Bronchial epithelial cell (primary cell): ENCODE measurements at regions not wholly inside any gene's neighbourhood (a gene's known extent, or its start where the extent isn't known, plus 50 kb on each side); places are given as distances from the start of the nearest gene placed in this dataset.

Experiments used
- DNase-seq: peaks from one replicate; pipeline ENCODE4 v3.0.0-alpha.2; 2010; ENCODE audit warnings: low read depth
- FAIRE-seq: peaks from 2 replicates; lab custom pipeline; 2011; peaks lifted over from hg19 to GRCh38; lab: Jason Lieb, UNC
- H3K27me3 ChIP-seq: 2 replicates; pipeline ENCODE4 v1.5.1; 2011; ENCODE audit warnings: low read length; ENCODE audit not compliant: control insufficient read depth, insufficient read depth
- H3K36me3 ChIP-seq: 2 replicates; pipeline ENCODE4 v1.5.1; 2011; ENCODE audit warnings: low read length; ENCODE audit not compliant: control insufficient read depth, insufficient read depth
- H3K4me3 ChIP-seq: 2 replicates; pipeline ENCODE4 v1.5.1; 2011; ENCODE audit warnings: mild to moderate bottlenecking, low read depth, low read length, control low read depth
- TF ChIP-seq, protein P1 (sequence below): IDR thresholded peaks from 2 replicates; pipeline ENCODE4 v1.5.1; 2011; ENCODE audit warnings: mild to moderate bottlenecking, moderate library complexity, low read length, control low read depth, inconsistent platforms; ENCODE audit not compliant: insufficient read depth, severe bottlenecking

DNA sequence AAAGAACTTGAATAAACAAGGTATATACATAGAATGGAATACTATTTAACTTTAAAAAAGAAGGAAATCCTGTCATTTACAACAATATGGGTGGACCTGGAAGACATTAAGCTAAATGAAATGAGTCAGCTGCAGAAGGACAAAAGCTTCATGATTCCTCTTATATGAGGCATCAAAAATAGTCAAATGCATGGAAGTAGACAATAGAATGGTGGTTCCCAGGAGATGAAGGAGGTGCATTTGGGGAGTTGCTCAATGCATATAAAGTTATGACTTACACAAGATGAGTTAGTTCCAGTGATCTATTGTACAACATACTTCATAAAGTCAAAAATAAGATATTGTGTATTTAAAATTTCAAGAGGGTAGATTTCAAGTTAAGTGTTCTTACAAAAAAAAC, 426.1 kb upstream of the UBE2E3 start:
- H3K27me3 ChIP-seq = no peaks in the 10 kb centered on the region
- peak; percentile 54 for DNase-seq
- no peak overlapping the region for H3K4me3 ChIP-seq
- TF ChIP-seq, protein P1, sequence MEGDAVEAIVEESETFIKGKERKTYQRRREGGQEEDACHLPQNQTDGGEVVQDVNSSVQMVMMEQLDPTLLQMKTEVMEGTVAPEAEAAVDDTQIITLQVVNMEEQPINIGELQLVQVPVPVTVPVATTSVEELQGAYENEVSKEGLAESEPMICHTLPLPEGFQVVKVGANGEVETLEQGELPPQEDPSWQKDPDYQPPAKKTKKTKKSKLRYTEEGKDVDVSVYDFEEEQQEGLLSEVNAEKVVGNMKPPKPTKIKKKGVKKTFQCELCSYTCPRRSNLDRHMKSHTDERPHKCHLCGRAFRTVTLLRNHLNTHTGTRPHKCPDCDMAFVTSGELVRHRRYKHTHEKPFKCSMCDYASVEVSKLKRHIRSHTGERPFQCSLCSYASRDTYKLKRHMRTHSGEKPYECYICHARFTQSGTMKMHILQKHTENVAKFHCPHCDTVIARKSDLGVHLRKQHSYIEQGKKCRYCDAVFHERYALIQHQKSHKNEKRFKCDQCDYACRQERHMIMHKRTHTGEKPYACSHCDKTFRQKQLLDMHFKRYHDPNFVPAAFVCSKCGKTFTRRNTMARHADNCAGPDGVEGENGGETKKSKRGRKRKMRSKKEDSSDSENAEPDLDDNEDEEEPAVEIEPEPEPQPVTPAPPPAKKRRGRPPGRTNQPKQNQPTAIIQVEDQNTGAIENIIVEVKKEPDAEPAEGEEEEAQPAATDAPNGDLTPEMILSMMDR = no peak
- FAIRE-seq = no peak
- no peaks in the 10 kb centered on the region for H3K36me3 ChIP-seq

GRCh38 chr2:180553094-180553715, 427.2 kb upstream of the UBE2E3 start:
- no peak for DNase-seq

DNA sequence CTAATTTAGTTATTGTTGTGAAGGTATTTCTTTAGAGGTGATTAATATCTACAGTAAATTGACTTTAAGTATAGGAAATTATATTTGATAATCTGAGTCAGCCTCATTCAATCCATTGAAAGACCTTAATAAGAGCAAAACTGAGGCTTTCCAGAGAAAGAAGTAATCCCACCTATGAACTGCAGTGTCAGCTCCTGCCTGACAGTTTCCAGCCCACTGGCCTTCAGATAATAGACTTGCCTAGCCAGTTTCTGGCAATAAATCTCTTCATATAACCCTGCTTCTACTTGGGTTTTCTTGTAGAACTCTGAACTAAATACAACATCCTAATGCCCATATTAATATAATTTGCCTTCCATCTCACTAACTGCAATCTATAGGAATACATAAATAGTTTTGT, 437.9 kb upstream of the UBE2E3 start:
- TF ChIP-seq, protein P1 = no peak
- DNase-seq = no peak
- Histone ChIP-seq H3K27me3 (no peaks in the 10 kb centered on the region), H3K4me3 (no peak overlapping the region), H3K36me3 (no peaks in the 10 kb centered on the region)
- FAIRE-seq = no peak

More at GRCh38 chr2:180553094-180553715, 427.2 kb upstream of the UBE2E3 start:
- FAIRE-seq = no peak
- H3K27me3 ChIP-seq = no peaks in the 10 kb centered on the region
- H3K36me3 ChIP-seq = no peaks in the 10 kb centered on the region
- TF ChIP-seq, protein P1 = no peak
- H3K4me3 ChIP-seq = no peak overlapping the region

GRCh38 chr2:180540761-180541160, 439.6 kb upstream of the UBE2E3 start:
- TF ChIP-seq, protein P1 = no peak
- Histone ChIP-seq H3K27me3 (no peaks in the 10 kb centered on the region), H3K4me3 (no peak overlapping the region), H3K36me3 (no peaks in the 10 kb centered on the region)
- FAIRE-seq (no peak), DNase-seq (no peak)

DNA sequence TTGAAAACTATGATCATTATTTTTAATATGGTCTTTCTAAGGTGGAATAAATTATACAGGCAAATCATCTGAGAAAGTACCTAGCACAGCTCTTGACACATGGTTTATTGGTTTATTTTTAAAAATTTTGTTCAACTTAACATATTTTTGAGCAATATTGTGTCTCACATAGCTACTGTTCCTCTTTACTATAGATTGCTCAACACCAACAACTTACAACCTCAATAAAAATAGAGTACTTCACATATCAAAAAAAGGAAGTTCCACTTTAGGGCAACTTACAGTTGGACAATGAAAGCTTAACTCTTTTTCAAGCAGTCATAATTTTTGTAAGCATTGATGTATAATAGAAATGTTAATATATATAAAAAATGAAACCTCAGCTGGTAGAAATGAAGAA, 440.9 kb upstream of the UBE2E3 start:
- H3K36me3 ChIP-seq = no peaks in the 10 kb centered on the region

More for the DNA sequence above, 440.9 kb upstream of the UBE2E3 start:
- TF ChIP-seq, protein P1 = no peak
- Histone ChIP-seq H3K27me3 (no peaks in the 10 kb centered on the region), H3K4me3 (no peak overlapping the region)
- DNase-seq = no peak
- no peak for FAIRE-seq
